Astrocyte of the spinal cord (primary cell): ENCODE measurements at regions not wholly inside any gene's neighbourhood (a gene's known extent, or its start where the extent isn't known, plus 50 kb on each side); places are given as distances from the start of the nearest gene placed in this dataset.

Source experiments
- DNase-seq: peaks from one replicate; pipeline ENCODE4 v3.0.0; 2011; ENCODE audit warnings: low read depth, low spot score
- H3K4me3 ChIP-seq: 2 replicates; pipeline ENCODE4 v1.5.1; 2011; ENCODE audit warnings: low read depth, mild to moderate bottlenecking, low read length, moderate library complexity
- in situ Hi-C: cut with HindIII; loops from 2 replicates; pipeline ENCODE4 v1.10.0; 2017; ENCODE audit warnings: low sequenced_read_pairs
- TF ChIP-seq, protein P1 (sequence below): IDR thresholded peaks from 2 replicates; pipeline ENCODE4 v1.5.1; 2012; ENCODE audit warnings: low read depth, mild to moderate bottlenecking, low read length, inconsistent platforms

DNA sequence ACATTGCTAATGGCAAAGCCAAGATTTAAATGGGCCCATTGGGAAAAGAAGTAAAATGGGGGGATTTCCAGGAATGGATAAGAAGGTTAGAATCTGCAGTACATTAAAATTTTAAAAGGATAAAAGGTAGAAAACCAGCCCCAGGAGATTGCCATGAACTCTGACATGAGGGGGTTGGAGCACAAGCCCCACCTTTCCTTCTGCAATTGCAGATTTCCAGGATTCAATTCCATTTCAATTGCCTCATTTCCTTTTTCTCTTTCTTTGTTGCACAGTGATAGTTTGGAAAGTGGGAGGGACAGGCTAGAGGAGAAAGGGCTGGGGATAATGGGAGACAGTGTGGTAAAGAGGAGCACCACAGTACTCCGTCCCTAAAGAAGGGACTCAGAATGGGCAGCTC, 238.5 kb upstream of the RAB4A start:
- TF ChIP-seq, protein P1, sequence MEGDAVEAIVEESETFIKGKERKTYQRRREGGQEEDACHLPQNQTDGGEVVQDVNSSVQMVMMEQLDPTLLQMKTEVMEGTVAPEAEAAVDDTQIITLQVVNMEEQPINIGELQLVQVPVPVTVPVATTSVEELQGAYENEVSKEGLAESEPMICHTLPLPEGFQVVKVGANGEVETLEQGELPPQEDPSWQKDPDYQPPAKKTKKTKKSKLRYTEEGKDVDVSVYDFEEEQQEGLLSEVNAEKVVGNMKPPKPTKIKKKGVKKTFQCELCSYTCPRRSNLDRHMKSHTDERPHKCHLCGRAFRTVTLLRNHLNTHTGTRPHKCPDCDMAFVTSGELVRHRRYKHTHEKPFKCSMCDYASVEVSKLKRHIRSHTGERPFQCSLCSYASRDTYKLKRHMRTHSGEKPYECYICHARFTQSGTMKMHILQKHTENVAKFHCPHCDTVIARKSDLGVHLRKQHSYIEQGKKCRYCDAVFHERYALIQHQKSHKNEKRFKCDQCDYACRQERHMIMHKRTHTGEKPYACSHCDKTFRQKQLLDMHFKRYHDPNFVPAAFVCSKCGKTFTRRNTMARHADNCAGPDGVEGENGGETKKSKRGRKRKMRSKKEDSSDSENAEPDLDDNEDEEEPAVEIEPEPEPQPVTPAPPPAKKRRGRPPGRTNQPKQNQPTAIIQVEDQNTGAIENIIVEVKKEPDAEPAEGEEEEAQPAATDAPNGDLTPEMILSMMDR, result no peak
- DNase-seq, result no peak
- in situ Hi-C loops, result no loop called here
- H3K4me3 ChIP-seq, result no peak overlapping the region

DNA sequence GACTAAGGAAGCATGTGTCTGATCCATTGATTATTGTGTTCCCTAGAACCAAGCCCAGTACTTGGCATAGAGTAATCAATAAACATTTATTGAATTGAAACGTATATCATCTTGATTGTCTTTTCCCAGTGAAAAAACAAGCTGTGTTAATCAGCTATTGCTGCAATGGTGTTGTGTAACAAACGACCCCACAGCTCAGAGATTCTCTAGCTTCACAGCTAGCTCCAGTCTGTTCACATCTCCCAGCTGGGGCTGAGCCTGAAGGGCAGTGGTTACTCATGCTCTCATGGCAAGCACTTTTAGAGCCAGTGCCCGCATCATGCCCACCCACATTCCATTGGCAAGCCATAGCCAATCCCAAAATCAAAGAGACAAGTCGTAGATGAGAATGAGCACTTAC, 237.4 kb upstream of the RAB4A start:
- in situ Hi-C loops, result no loop called here
- TF ChIP-seq, protein P1, result no peak
- H3K4me3 ChIP-seq, result no peak overlapping the region
- no peak for DNase-seq

DNA sequence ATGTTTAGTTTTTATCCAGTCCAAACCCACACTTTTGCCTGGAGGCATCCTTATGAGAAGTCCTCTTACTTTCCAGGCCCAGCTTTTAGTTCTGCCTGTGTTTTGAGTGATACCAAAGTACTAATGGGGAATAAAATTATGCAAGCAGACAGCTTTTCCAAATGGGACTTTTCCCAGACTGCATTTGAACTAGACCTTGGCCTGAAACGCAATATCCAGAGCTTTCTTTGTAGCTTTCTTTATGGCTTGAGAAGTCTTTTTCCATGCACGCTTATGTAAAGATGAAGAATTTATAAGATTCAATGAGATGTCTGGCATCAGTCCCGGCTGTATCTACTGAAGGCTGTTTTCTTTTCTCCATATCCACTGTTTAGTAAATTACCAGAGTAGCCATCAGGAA, 236.6 kb upstream of the RAB4A start:
- TF ChIP-seq, protein P1, result no peak
- DNase-seq, result no peak
- in situ Hi-C loops, result no loop called here
- H3K4me3 ChIP-seq, result no peak overlapping the region

DNA sequence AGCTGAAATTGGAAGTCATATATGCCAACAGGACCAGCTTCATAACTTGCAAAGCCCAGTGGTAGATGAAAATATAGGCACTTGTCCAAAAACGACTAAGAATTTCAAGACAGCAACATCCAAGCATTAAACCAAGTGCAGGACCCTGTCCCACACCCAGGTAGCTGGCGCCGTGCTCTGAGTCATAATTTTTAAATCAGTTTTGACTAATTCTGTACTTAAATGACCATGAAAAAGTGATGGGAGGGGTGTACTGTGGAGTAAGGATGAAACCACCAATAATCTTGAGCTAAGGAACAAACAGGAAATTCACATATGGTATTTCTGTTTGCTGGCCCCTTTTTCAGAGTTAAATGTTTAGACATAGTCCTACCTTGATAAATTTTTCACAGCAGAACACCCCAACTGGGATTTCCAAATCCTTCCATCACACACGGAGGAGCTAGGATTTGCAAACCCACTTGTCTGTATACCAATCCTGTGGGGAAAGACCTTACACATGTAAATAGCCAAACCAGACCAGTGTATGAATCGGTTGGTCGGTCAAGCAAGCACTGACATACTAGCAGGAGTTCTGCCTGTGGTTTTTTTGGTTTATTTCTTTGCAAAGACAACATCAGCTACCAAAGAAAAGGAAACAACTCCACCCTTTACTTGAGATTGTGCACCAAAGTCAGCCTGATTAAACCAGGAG, 235.7 kb upstream of the RAB4A start:
- in situ Hi-C loops, result no loop called here
- TF ChIP-seq, protein P1, result no peak
- H3K4me3 ChIP-seq, result no peak overlapping the region
- no peak for DNase-seq

DNA sequence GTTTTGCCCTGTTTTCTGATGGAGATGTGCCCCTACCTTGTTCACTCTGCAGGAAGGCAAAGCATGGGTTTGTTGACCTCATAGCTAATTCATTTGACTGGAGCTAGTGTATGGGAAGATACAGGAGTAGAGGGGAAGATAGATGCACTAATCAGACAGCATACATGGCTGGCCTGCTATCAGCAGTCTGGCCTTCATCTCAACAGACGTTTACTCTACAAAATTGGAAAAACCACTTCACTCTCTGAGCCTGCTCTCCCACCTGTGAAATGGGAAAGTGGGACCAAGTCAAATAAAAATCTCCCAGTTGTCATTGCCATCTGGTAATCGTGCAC, 235.2 kb upstream of the RAB4A start:
- DNase-seq, result no peak
- H3K4me3 ChIP-seq, result no peak overlapping the region
- TF ChIP-seq, protein P1, result no peak
- in situ Hi-C loops, result no loop called here

DNA sequence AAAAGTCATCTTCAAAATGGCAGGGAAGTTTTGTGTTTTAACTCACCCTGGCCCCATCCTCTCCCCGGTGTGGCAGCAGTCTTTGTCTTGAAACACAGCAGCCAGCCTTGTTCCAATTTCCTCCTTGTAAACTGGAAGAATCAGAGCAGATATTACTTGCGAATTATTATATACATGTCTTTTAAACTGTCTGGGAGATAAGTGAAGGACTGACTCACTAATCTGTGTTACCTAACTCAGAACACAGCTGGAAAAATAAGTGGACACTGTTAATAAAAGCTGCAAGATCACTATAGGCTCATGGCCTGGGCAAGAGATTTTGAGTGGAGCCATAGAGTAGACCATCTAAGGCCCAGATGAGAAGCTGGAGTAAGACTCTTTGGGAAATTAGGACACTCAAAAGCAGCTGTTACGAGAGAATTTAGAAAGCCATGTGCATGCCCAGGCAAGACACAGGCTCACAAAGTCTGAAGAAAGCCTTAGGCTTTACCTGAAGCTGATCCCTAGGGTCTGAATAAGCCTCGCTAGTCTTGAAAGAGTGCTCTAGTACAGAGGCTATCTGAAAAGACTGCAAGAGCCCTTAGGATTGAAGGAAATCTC, 233.0 kb upstream of the RAB4A start:
- no peak for DNase-seq
- no peak overlapping the region for H3K4me3 ChIP-seq
- TF ChIP-seq, protein P1, result no peak
- in situ Hi-C loops, result no loop called here
